HG03280 (cell line): ENCODE measurements at regions not wholly inside any gene's neighbourhood (a gene's known extent, or its start where the extent isn't known, plus 50 kb on each side); places are given as distances from the start of the nearest gene placed in this dataset.

Experiments used
- ATAC-seq: cut with Tn5 transposase; IDR thresholded peaks from one replicate; pipeline ENCODE4 v1.9.1; 2021; ENCODE audit warnings: mild to moderate bottlenecking, moderate library complexity; ENCODE audit not compliant: unreplicated experiment

DNA sequence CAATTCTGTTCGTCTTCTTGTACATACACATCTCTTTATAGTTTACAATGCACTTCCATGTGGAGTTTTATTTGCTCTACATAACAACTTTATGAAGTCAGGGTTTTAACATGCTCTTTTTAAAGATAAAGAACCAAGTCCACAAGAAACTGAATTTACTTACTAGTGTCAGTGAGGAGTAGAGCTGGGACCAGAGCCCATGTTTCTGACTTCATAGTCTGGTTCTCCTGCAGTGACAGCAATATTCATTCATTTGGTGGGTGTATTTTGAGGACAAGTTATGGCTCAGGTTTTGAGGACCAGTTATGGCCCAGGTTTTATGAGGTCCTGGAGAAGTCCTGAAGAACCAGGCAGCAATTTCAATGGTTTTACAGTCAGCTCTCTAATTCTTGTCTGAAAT is 481.9 kb upstream of the TNC start:
- ATAC-seq = no peak

DNA sequence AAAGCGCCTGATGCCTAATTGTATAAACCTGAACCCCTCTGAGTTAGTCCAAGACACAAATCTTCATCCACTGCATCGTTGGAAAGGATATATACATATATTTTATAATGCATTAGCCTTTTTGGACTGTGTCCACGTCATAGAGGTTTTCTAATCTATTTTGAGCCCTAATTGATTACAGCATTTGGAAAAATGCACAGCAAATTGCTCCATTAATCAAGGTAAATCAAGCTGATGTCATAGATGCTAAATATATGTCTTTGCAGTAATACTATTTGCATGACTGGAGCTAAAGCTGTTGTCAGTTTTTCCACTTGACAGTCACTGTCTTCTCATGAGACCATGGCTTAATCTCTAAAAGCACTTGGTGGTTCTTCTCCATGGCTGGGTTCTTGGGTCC is 483.5 kb upstream of the TNC start:
- ATAC-seq = no peak

DNA sequence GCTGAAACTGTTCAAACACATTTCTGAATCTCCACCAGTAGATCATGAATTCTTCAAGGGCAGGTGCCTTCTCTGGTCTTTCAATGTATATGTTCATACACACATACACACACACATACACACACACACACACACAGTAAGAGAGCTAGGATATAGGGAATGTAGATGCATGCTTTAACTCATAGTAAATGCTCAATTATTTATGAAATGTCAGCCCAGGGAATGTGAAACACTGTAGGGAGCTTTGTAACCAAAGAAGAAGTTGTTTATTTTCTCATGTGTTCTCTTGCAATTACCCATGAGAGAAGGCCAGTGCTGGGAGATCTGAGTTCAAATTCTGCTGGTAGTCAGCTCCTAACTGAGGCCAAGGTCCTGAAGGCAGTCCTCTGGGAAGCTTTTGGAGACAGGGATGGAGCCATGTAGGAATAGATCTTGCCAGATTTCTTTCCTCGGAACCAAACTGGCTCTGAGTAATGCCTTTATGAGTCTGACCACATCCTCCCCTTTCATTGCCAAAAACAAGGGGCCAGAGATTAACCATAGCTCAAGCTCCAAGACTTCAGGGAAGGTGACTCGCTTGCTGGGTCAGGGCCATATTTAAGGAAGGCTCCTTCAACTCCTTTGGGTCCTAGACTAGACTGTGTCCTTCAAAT is 487.0 kb upstream of the TNC start:
- ATAC-seq = no peak

GRCh38 chr9:115606838-115607237 is 488.9 kb upstream of the TNC start:
- ATAC-seq = no peak

GRCh38 chr9:115614326-115614999 is 496.5 kb upstream of the TNC start:
- ATAC-seq = no peak

DNA sequence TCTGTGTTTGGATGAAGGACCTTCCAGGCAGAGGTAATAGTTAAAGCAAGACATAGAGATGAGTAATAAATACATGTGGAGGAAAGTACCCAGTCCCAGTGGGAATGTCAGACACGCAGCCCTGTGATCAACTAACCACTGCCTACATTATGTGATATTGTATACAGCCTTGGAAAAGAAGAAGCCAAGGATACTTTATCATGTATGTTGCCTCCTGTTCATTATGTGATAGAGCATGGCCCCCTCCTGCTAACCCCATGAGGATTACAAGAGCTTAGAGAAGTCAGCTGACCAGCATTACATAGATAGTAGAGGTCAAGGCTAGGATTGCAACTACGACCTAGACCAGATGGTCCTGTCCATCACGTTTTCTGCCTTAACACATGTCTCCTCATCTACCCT is 497.0 kb upstream of the TNC start:
- no peak for ATAC-seq

DNA sequence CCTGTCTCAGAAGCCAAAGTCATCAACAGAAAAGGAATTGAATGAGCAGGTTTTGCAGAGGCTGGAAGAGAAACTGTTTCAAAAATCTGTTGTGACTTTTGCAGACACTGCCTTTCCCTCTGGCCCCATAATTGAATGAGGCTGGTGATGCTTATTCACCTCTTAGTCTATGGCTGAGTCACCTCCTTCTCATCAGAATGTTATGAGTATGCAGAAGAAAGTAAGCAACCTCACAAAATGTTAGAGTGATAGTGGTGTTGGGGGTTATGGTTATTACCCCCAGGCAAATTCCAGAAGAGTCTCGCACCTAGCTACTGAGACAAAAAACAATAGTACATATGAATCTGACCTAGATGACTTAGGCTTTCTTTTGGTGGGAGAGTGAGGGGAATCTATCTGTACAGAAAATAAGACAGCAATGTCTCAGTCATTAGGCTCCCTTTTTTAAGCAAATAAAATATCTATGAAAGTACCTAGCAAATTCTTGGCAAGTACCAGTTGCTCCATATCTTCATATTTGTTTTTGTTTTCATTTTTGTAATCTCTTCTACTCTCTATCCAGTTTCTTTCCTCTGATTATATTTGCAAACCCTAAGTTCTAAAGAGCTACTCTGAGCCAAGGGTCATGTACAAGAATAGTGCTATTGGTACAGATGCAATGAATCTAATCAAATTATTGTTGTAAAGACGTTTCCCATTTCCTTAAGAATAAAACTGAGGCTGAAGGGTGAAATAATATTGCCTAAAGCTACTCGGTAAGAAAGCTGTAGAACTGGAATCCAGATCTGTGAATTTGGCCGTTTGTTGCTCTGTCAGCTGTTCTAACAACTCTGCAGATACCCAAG is 498.1 kb upstream of the TNC start:
- no peak for ATAC-seq

GRCh38 chr9:115616666-115617239 is 498.8 kb upstream of the TNC start:
- no peak for ATAC-seq

DNA sequence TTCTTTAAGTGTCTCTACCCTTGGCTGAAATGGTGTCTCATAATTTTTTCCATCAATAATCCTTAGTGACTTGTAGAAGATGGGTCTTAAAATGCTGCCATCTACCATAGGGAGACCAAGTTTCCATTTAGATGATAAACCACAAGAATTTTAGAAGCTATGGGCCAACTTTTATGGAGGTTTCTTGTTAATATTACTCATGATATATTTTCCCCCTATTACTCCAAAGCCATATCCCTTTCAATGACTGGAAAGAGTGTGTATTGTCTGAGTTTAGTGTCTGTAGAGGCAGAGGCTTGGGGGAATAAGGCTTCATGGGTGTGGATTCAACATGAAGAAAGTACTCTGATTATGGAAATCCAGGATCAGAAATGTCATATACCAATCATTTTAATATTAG is 507.3 kb upstream of the TNC start:
- no peak for ATAC-seq

DNA sequence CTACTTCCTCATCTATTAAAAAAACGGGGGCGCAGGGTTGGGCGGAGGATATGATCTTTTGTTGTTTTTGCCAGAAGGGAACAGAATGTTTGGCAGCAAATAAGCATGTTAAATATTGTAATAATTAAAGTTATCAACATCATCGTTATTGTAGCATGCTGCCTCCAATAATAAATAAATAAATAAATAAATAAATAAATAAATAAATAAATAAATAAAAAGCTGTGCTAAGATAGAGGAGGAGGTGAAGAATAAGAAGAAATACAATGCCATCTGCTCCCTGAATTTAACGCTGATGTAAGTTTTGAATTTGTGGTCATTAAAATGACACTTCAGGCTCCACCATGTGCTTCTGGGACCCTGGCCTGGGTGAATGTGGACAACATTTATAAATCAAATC is 508.0 kb upstream of the TNC start:
- ATAC-seq = no peak

DNA sequence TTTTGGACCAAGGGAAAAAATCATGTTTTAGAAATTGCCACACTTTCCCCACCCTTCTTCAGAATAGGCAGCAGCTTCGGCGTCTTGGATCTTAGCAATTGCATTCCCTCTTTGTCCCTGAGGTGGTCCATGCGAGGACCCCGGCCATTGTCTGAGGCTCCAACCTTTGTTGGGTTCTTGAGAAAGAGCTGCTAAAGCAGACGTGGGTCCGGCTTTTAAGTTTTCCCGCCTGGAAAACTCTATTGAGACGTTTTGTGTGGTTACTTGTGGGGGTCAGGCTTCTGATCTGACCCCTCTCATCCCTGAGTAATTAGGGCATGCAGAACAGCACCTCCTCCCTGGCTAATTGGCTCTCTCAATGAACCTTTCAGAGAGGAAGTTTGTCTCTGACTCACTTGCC is 509.6 kb upstream of the TNC start:
- ATAC-seq = no peak

DNA sequence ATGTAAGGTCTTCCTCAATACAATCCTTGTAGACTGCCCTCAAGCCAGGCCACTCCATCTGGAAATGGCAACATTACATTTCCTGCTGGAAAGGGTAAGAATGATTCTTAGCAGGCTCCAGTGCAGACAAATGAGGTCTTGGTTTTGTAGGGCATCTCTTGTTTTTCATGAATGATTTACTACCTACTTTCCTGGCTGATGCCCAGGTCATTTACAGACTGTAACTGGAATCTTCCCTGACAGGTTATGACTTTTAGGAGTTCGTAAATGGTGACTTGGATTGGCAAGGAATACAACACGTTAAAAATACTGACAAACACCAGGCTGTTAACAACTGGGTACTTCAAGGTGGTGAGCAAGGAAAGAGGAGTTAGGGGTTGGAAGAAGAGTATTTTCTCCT is 510.5 kb upstream of the TNC start:
- no peak for ATAC-seq

GRCh38 chr9:115629879-115630840 is 512.2 kb upstream of the TNC start:
- no peak for ATAC-seq

DNA sequence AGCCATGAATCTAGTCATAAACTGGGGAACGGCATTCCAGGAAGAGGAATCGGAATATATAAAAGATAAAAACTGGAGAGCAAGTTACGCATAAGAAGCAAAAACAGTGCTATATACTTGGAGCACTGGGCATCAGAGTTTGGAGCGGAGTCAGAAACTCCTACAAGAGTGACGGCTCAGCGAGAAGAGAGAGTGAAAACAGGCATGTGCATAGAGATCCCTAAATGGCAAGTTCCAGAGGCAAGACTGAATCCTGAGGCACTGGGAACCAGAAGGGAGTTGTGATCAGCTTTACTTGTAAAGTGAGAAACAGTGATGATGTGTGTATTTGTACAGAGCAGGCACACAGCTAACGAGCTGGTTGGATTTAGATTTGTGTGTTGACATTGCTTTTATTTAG is 514.4 kb upstream of the TNC start:
- no peak for ATAC-seq

GRCh38 chr9:115633104-115633503 is 515.1 kb upstream of the TNC start:
- ATAC-seq = no peak

- ATAC-seq = no peak
Measured at GRCh38 chr9:115635680-115636383, 517.8 kb upstream of the PAPPA start.

DNA sequence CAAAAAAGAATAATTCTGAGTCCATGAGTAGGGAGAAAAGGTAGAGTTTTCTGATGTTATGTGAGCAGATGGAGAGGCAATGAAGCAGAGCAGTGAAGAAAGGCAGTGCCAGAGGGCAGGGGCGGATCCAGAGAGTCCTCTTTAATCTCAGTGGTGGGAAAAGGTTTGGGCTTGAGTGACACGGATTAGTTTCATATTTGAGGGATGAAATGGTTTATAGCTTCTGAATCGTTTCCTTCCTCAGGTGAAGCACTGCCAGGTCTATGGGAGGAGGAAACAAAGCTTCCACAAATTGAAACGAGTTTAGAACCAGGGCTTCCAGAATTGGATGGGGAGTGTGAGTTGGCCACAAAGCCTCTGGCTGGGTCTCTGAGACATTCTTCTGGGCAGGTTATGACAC is 517.0 kb upstream of the PAPPA start:
- ATAC-seq = no peak

DNA sequence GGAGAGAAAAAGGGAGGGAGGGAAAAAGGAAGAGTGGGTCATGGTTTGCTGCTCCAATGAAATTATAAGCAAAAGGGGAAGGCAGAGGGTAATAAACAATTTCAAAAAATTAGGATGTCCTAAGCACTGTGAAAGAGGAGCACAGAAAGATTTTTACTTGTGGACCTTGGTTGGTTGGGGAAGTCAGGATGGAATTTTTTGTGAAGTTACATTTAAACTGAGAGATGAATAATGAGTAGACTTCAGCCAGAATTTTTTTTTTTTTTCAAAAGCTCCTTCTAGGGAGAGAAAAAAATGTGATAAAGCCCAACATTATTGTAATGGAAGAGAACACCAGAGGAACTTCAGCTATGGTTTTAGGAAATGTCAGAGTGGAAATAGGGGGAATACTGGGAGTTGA is 515.9 kb upstream of the PAPPA start:
- no peak for ATAC-seq

DNA sequence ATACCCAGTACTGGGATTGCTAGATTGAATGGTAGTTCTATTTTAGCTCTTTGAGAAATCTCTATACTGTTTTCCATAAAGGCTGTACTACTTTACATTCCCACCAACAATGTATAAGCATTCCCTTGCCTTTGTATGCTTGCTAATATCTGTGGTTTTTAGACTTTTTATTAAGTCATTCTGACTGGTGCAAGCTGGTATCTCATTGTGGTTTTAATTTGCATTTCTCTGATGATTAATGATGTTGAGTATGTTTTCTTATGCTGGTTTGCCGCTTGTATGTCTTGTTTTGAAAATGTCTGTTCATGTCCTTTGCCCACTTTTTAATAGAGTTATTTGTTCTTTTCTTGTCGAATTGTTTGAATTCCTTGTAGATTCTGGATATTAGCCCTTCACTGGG is 512.7 kb upstream of the PAPPA start:
- no peak for ATAC-seq

- no peak for ATAC-seq
Measured at GRCh38 chr9:115642285-115642684, 511.3 kb upstream of the PAPPA start.
